ENCODE measurements at regions not wholly inside any gene's neighbourhood (a gene's known extent, or its start where the extent isn't known, plus 50 kb on each side); places are given as distances from the start of the nearest gene placed in this dataset.
"Not testable (repeated sequence)": the region's sequence is repeated elsewhere in the genome, so short reads cannot be mapped to it uniquely, and the experiment has no call there.

- H3K4me3 ChIP-seq; H3K9me3 ChIP-seq; intact Hi-C loops (cut with DNase I); DNase-seq; H3K27me3 ChIP-seq; H3K36me3 ChIP-seq; H3K27ac ChIP-seq; H3K4me1 ChIP-seq (ENCODE audit: insufficient read depth): not testable (repeated sequence)
- WGBS, 3 donors, result 61 to 82% (median 68%) methylated on average over 4 of the region's 4 CpGs
Observed at GRCh38 chr13:52565324-52565723, 76.9 kb upstream of the HNRNPA1L2 start.

GRCh38 chr13:52569904-52570602 is 72.2 kb upstream of the HNRNPA1L2 start:
- H3K4me3 ChIP-seq; intact Hi-C loops (cut with DNase I): not testable (repeated sequence)
- DNase-seq, result peak in 4 of 5 donors; percentile 24 to 68 (median 38)

GRCh38 chr13:52571163-52571562 is 71.1 kb upstream of the HNRNPA1L2 start:
- H3K4me3 ChIP-seq; intact Hi-C loops (cut with DNase I); H3K9me3 ChIP-seq; H3K27me3 ChIP-seq; DNase-seq; H3K36me3 ChIP-seq; H3K27ac ChIP-seq; H3K4me1 ChIP-seq (ENCODE audit: insufficient read depth): not testable (repeated sequence)
- WGBS, 3 donors, result 63 to 70% (median 66%) methylated on average over 2 to 3 of the region's 3 CpGs

More at GRCh38 chr13:52569904-52570602, 72.2 kb upstream of the HNRNPA1L2 start:
- 1 to 8% (median 3%) methylated on average over 3 to 5 of the region's 9 CpGs for WGBS, 3 donors
- not testable (repeated sequence) for H3K27me3 ChIP-seq; H3K27ac ChIP-seq; H3K4me1 ChIP-seq (ENCODE audit: insufficient read depth); H3K9me3 ChIP-seq; H3K36me3 ChIP-seq

- H3K4me1 ChIP-seq (ENCODE audit: insufficient read depth); H3K4me3 ChIP-seq; H3K9me3 ChIP-seq; H3K36me3 ChIP-seq; H3K27ac ChIP-seq; intact Hi-C loops (cut with DNase I); DNase-seq; H3K27me3 ChIP-seq: not testable (repeated sequence)
- WGBS, 3 donors, result 62 to 78% (median 71%) methylated on average over 2 of the region's 2 CpGs
Observed at GRCh38 chr13:52582962-52583361, 59.3 kb upstream of the HNRNPA1L2 start.
